Lung (tissue), 11 donors: ENCODE measurements at regions not wholly inside any gene's neighbourhood (a gene's known extent, or its start where the extent isn't known, plus 50 kb on each side); places are given as distances from the start of the nearest gene placed in this dataset.

Experiments used
- ATAC-seq: fragments of 200-7000 bp; cut with Tn5 transposase; one replicate; pipeline ENCODE4 v1.9.1; 2020; ENCODE audit warnings: moderate number of reproducible peaks; ENCODE audit not compliant: insufficient read depth, low FRiP score
- DNase-seq, 3 donors: peaks; one replicate each; pipeline ENCODE4 v3.0.0-alpha.2; 2013 to 2017
- H3K27ac ChIP-seq, 2 donors: one replicate each; pipeline ENCODE4 v1.5.1; 2013; ENCODE audit warnings: mild to moderate bottlenecking in 2 of 2, moderate library complexity in 2 of 2, control low read depth in 1 of 2, inconsistent platforms in 1 of 2, low read depth in 1 of 2, low read length in 1 of 2
- H3K27me3 ChIP-seq, 3 donors: one replicate each; pipeline ENCODE4 v1.5.1; 2013; ENCODE audit warnings: low read length in 2 of 3; ENCODE audit not compliant: control insufficient read depth in 3 of 3, insufficient read depth in 3 of 3
- H3K36me3 ChIP-seq, 4 donors: one replicate each; pipeline ENCODE4 v1.5.1; 2013; ENCODE audit warnings: low read length in 4 of 4, mild to moderate bottlenecking in 1 of 4, moderate library complexity in 1 of 4; ENCODE audit not compliant: control insufficient read depth in 4 of 4, insufficient read depth in 4 of 4
- H3K4me1 ChIP-seq, 5 donors: one replicate each; pipeline ENCODE4 v1.5.1; 2013; ENCODE audit warnings: low read length in 5 of 5, mild to moderate bottlenecking in 2 of 5, moderate library complexity in 1 of 5; ENCODE audit not compliant: control insufficient read depth in 5 of 5, insufficient read depth in 5 of 5
- H3K4me3 ChIP-seq: one replicate; pipeline ENCODE4 v1.5.1; 2013; ENCODE audit warnings: mild to moderate bottlenecking, control low read depth, moderate library complexity
- H3K9ac ChIP-seq, 2 donors: one replicate each; pipeline ENCODE4 v1.5.1; 2013; ENCODE audit warnings: low read length in 2 of 2, control low read depth in 1 of 2; ENCODE audit not compliant: insufficient read depth in 1 of 2
- H3K9me3 ChIP-seq, 4 donors: one replicate each; pipeline ENCODE4 v1.5.1; 2013; ENCODE audit warnings: low read length in 3 of 4, mild to moderate bottlenecking in 1 of 4, moderate library complexity in 1 of 4; ENCODE audit not compliant: control insufficient read depth in 4 of 4, insufficient read depth in 3 of 4
- CTCF ChIP-seq: IDR thresholded peaks from 2 replicates; pipeline ENCODE4 v1.5.1; 2012; ENCODE audit warnings: mild to moderate bottlenecking; ENCODE audit errors: control extremely low read depth, extremely low read depth
- WGBS, 2 donors: extraction: QIAGEN DNeasy Blood & Tissue Kit; methylation state at CpG; one replicate each; pipeline ENCODE4 v1.1.7; 2013; 5-methylcytosine and 5-hydroxymethylcytosine counted together
- donor health status: control.
- donor health status: control.
- donor health status: Bipolar disorder and iron deficiency.
- donor health status: healthy.
- donor health status: DM: yes; HTN: yes; CAD: no.

- no peaks in the 10 kb centered on the region for H3K36me3 ChIP-seq
- peaks cover 0 to 45% (median 13%) of the 10 kb centered on the region in 5 donors for H3K4me1 ChIP-seq
- no peak overlapping the region for H3K9ac ChIP-seq
- no peak overlapping the region for H3K27ac ChIP-seq
- peak in 1 of 3 donors; percentile 11 for DNase-seq
- WGBS, 2 donors, result 65 to 88% methylated on average over 6 of the region's 6 CpGs
- H3K4me3 ChIP-seq, result no peak overlapping the region
- H3K9me3 ChIP-seq, result no peaks in the 10 kb centered on the region
- no peak for TF ChIP-seq CTCF
- H3K27me3 ChIP-seq, result peaks cover 0 to 2% (median 0%) of the 10 kb centered on the region in 3 donors
- ATAC-seq, result no peak
These were observed 304.3 kb upstream of the NCAM1 start for GRCh38 chr11:112656772-112657428.

GRCh38 chr11:112658431-112658878, 302.8 kb upstream of the NCAM1 start:
- Histone ChIP-seq H3K9me3 (no peaks in the 10 kb centered on the region), H3K27me3 (peaks cover 0 to 2% (median 0%) of the 10 kb centered on the region in 3 donors), H3K27ac (no peak overlapping the region), H3K4me3 (no peak overlapping the region), H3K36me3 (no peaks in the 10 kb centered on the region), H3K9ac (no peak overlapping the region), H3K4me1 (peaks cover 0 to 45% (median 13%) of the 10 kb centered on the region in 5 donors)
- 34 to 55% methylated on average over 3 of the region's 3 CpGs for WGBS, 2 donors
- DNase-seq (peak; percentile 83 to 93 (median 92)), ATAC-seq (no peak)
- no peak for TF ChIP-seq CTCF

- no peaks in the 10 kb centered on the region for H3K36me3 ChIP-seq
- H3K4me3 ChIP-seq, result no peak overlapping the region
- DNase-seq (no peak), ATAC-seq (no peak)
- H3K9me3 ChIP-seq, result peaks cover 0 to 3% (median 0%) of the 10 kb centered on the region in 4 donors
- no peak overlapping the region for H3K9ac ChIP-seq
- no peak overlapping the region for H3K27ac ChIP-seq
- 83 to 85% methylated on average over 1 of the region's 1 CpG for WGBS, 2 donors
- H3K27me3 ChIP-seq, result peaks cover 0 to 2% (median 0%) of the 10 kb centered on the region in 3 donors
- TF ChIP-seq CTCF, result no peak
- peaks cover 0 to 30% (median 13%) of the 10 kb centered on the region in 5 donors for H3K4me1 ChIP-seq
These were observed 300.1 kb upstream of the NCAM1 start for GRCh38 chr11:112661146-112661545.
